GM12864 (cell line): ENCODE measurements at regions not wholly inside any gene's neighbourhood (a gene's known extent, or its start where the extent isn't known, plus 50 kb on each side); places are given as distances from the start of the nearest gene placed in this dataset.

Experiments
- DNase-seq: peaks from one replicate; pipeline ENCODE4 v3.0.0-alpha.2; 2011; ENCODE audit warnings: low read depth
- H3K4me3 ChIP-seq: 2 replicates; pipeline ENCODE4 v1.5.1; 2011; ENCODE audit warnings: mild to moderate bottlenecking, low read depth, low read length, control low read depth
- CTCF ChIP-seq: IDR thresholded peaks from 2 replicates; pipeline ENCODE4 v1.5.1; 2011; ENCODE audit warnings: low read depth, mild to moderate bottlenecking, moderate library complexity, low read length, control low read depth, inconsistent platforms; ENCODE audit errors: missing control alignments

GRCh38 chr2:122681626-122682025 lies 926.2 kb downstream of the TSN start:
- no peak for TF ChIP-seq CTCF
- no peak overlapping the region for H3K4me3 ChIP-seq

GRCh38 chr2:122682356-122682755 lies 926.9 kb downstream of the TSN start:
- DNase-seq: no peak

More at GRCh38 chr2:122681626-122682025, 926.2 kb downstream of the TSN start:
- no peak for DNase-seq

GRCh38 chr2:122683018-122683417 lies 927.6 kb downstream of the TSN start:
- TF ChIP-seq CTCF: no peak
- no peak for DNase-seq
- H3K4me3 ChIP-seq: no peak overlapping the region

More at GRCh38 chr2:122682356-122682755, 926.9 kb downstream of the TSN start:
- TF ChIP-seq CTCF: no peak
- no peak overlapping the region for H3K4me3 ChIP-seq

GRCh38 chr2:122692400-122693083 lies 937.1 kb downstream of the TSN start:
- DNase-seq: no peak
- TF ChIP-seq CTCF: no peak
- no peak overlapping the region for H3K4me3 ChIP-seq

GRCh38 chr2:122697415-122697814 lies 942.0 kb downstream of the TSN start:
- no peak overlapping the region for H3K4me3 ChIP-seq
- TF ChIP-seq CTCF: no peak
- no peak for DNase-seq

- no peak overlapping the region for H3K4me3 ChIP-seq
- no peak for DNase-seq
- TF ChIP-seq CTCF: no peak
These were observed 948.2 kb downstream of the TSN start for GRCh38 chr2:122703676-122704075.

GRCh38 chr2:122704109-122704563 lies 948.7 kb downstream of the TSN start:
- no peak overlapping the region for H3K4me3 ChIP-seq
- no peak for DNase-seq
- TF ChIP-seq CTCF: no peak
